Left ventricle myocardium inferior (tissue), 1 donor: ENCODE measurements at regions not wholly inside any gene's neighbourhood (a gene's known extent, or its start where the extent isn't known, plus 50 kb on each side); places are given as distances from the start of the nearest gene placed in this dataset.

Experiments
- DNase-seq: peaks from one replicate; pipeline ENCODE4 v3.0.0-alpha.2; 2020
- H3K27ac ChIP-seq: fragments of 200-600 bp; replicated peaks from 2 replicates; pipeline ENCODE4 v1.8.0; 2021
- H3K27me3 ChIP-seq: fragments of 200-600 bp; 2 replicates; pipeline ENCODE4 v1.8.0; 2021; ENCODE audit warnings: low read depth
- H3K36me3 ChIP-seq: fragments of 200-600 bp; 2 replicates; pipeline ENCODE4 v1.8.0; 2021
- H3K4me1 ChIP-seq: fragments of 200-600 bp; 2 replicates; pipeline ENCODE4 v1.8.0; 2021
- H3K4me3 ChIP-seq: fragments of 200-600 bp; 2 replicates; pipeline ENCODE4 v1.8.0; 2021; ENCODE audit warnings: mild to moderate bottlenecking, moderate library complexity
- H3K9me3 ChIP-seq: fragments of 200-600 bp; replicated peaks from 2 replicates; pipeline ENCODE4 v1.8.0; 2021
- CTCF ChIP-seq: fragments of 200-600 bp; IDR thresholded peaks from 2 replicates; pipeline ENCODE4 v1.8.0; 2021; ENCODE audit warnings: antibody characterized with exemption, mild to moderate bottlenecking, borderline replicate concordance
- intact Hi-C: fragments of 100-400 bp; cut with micrococcal nuclease; formaldehyde crosslinking; loops from one replicate; pipeline ENCODE4 v1.11.0; 2022
- donor health status: DM: no; HTN: yes; CAD: no; lungs with severe emphysema.

DNA sequence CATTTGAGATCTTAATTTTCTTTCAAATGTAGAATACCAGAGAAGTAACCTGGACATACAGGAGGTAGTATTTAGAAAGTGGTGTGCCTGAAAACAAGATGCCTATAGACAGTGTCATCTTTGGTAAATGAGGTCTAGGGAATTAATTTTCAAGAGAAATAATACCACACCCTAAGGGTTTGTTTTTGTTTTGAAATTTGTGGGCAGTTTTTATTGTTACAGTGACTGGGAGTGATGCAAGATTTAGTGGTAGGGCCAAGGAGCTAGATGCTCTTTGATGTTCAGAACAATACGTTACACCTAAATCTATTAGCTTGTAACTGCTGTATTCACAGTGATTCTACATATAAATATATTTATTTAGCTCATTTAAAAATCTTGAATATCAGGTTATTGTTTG, 856.5 kb upstream of the MAP3K7 start:
- intact Hi-C loops = no loop called here
- Histone ChIP-seq H3K4me1 (no peaks in the 10 kb centered on the region), H3K27me3 (no peaks in the 10 kb centered on the region), H3K9me3 (no peaks in the 10 kb centered on the region), H3K36me3 (no peaks in the 10 kb centered on the region), H3K27ac (no peak overlapping the region), H3K4me3 (no peak overlapping the region)
- TF ChIP-seq CTCF = no peak
- no peak for DNase-seq

- H3K27ac ChIP-seq = no peak overlapping the region
- no peak overlapping the region for H3K4me3 ChIP-seq
- no peaks in the 10 kb centered on the region for H3K36me3 ChIP-seq
- no peaks in the 10 kb centered on the region for H3K9me3 ChIP-seq
- DNase-seq = no peak
- intact Hi-C loops = no loop called here
- H3K27me3 ChIP-seq = no peaks in the 10 kb centered on the region
- no peaks in the 10 kb centered on the region for H3K4me1 ChIP-seq
- TF ChIP-seq CTCF = no peak
Measured at GRCh38 chr6:91442342-91442741, 855.5 kb upstream of the MAP3K7 start.

DNA sequence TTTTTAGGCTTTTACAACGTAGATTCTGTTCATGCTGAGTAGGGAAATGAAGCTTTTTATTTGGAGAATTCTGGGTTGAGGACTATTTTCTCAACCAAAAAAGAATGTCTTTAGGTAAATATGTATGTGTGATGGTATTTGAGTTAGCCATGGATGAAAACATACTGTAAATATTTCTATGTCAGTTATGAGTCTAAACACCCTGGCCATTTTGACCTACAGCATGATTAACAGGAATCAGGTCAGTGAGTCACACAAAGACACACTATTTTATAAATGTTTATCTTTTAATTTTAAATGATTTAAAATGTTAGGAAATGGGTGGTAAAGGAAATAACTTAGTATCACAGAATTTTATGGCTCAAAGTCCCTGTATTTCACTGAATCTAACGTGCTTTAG, 851.7 kb upstream of the MAP3K7 start:
- H3K27ac ChIP-seq = no peak overlapping the region
- no peaks in the 10 kb centered on the region for H3K36me3 ChIP-seq
- H3K4me3 ChIP-seq = no peak overlapping the region
- no peaks in the 10 kb centered on the region for H3K4me1 ChIP-seq
- H3K9me3 ChIP-seq = no peaks in the 10 kb centered on the region
- intact Hi-C loops = no loop called here
- H3K27me3 ChIP-seq = no peaks in the 10 kb centered on the region
- no peak for DNase-seq
- TF ChIP-seq CTCF = no peak

DNA sequence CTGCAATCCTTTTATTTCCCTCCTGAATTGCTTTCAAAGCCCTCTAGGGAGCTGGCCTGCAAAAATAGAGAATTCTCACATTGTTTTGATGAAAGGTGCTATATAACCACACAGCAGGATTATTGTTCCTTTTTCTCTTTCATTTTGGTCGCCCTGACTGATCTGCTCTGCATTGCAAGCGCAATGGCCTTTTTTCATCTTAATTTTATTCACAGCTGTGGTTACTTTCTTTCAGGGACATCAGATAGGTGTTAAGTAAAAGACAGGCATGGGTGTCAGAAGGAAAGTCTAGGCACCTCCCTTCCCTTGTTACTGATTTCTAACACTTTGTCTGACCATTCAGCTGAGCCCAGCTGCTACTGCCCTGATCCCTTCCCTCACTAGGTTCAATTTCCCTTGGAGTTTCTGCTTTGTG, 850.5 kb upstream of the MAP3K7 start:
- intact Hi-C loops = no loop called here
- H3K4me3 ChIP-seq = no peak overlapping the region
- no peaks in the 10 kb centered on the region for H3K36me3 ChIP-seq
- no peaks in the 10 kb centered on the region for H3K9me3 ChIP-seq
- H3K27ac ChIP-seq = no peak overlapping the region
- H3K4me1 ChIP-seq = no peaks in the 10 kb centered on the region
- H3K27me3 ChIP-seq = no peaks in the 10 kb centered on the region
- DNase-seq = no peak
- no peak for TF ChIP-seq CTCF

DNA sequence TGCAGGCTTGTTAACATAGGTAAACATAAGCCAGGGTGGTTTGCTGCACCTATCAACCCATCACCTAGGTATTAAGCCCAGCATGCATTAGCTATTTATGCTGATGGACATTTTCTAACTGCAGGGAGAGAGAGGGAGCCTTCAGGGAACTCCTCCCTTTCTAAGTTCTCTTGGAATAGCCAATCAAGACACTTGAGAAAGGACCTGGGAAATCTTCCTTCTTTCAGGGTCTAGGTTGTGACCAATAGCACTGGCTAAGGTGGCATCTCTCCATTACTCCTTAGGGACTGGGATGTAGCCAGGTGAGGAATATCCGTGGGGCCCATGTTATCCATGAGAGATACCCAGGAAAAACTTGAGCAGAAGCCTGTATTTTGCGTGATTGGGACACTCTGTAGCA, 849.6 kb upstream of the MAP3K7 start:
- TF ChIP-seq CTCF = no peak
- Histone ChIP-seq H3K4me3 (no peak overlapping the region), H3K27ac (no peak overlapping the region), H3K9me3 (no peaks in the 10 kb centered on the region), H3K27me3 (no peaks in the 10 kb centered on the region), H3K36me3 (no peaks in the 10 kb centered on the region), H3K4me1 (no peaks in the 10 kb centered on the region)
- intact Hi-C loops = no loop called here
- no peak for DNase-seq

DNA sequence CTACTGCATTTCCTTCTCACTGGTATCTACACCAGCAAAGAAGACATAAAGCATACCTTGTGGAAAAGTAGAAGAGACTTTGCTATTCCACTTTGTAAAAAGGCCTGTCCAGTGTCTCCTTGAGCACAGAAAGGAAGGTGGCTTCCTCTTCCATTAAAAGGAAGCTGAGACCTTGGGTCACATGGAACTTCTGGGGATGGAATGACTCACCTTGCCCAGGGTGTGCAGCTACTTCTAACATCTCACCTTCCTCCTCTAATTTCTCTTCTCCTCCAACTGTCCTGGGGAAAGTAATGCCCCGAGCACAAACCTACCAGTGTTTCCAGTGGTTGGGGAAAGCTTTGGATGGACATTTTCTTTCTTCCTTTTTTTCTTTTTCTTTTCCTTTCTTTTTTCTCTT, 848.8 kb upstream of the MAP3K7 start:
- no peak for DNase-seq
- intact Hi-C loops = no loop called here
- H3K36me3 ChIP-seq = no peaks in the 10 kb centered on the region
- H3K27me3 ChIP-seq = no peaks in the 10 kb centered on the region
- H3K9me3 ChIP-seq = no peaks in the 10 kb centered on the region
- H3K4me3 ChIP-seq = no peak overlapping the region
- H3K27ac ChIP-seq = no peak overlapping the region
- H3K4me1 ChIP-seq = no peaks in the 10 kb centered on the region
- TF ChIP-seq CTCF = no peak
